ENCODE measurements at regions not wholly inside any gene's neighbourhood (a gene's known extent, or its start where the extent isn't known, plus 50 kb on each side); places are given as distances from the start of the nearest gene placed in this dataset.

- no peak for TF ChIP-seq POLR2A (IDR thresholded peaks at IDR 0.05)
- no peak for TF ChIP-seq CTCF (IDR thresholded peaks at IDR 0.05)
These were observed 291.7 kb downstream of the USP46 start for GRCh38 chr4:52367282-52367830.

Data from right lobe of liver (tissue), 4 donors.